OCI-LY7 (cell line): ENCODE measurements at regions not wholly inside any gene's neighbourhood (a gene's known extent, or its start where the extent isn't known, plus 50 kb on each side); places are given as distances from the start of the nearest gene placed in this dataset.

ENCODE experiments used
- BruUV-seq: library from RNA; stranded (reverse); fragments of 400-500 nt; replicated peaks from 2 replicates; lab custom pipeline; 2021; lab: Mats Ljungman, UMichigan
- CTCF ChIA-PET: fragments of 300-600 bp; sonication (Branson Sonifier 250); formaldehyde crosslinking; loops from one replicate; lab custom pipeline; 2022; ENCODE audit warnings: antibody characterized with exemption; ENCODE audit not compliant: unreplicated experiment; lab: Charles Lee
- POLR2A ChIA-PET: fragments of 300-600 bp; sonication (Branson Sonifier 250); formaldehyde crosslinking; loops from one replicate; lab custom pipeline; 2022; ENCODE audit warnings: antibody characterized with exemption; lab: Charles Lee
- DNase-seq: peaks from one replicate; pipeline ENCODE4 v3.0.0-alpha.2; 2015; ENCODE audit warnings: low spot score
- H2AFZ ChIP-seq: fragments of 200-600 bp; sonication (generic), shearing (Covaris generic); 2 replicates; pipeline ENCODE4 v1.6.1; 2014; ENCODE audit warnings: mild to moderate bottlenecking, antibody characterized with exemption, low read length, moderate library complexity
- H3K27ac ChIP-seq: fragments of 200-600 bp; sonication (generic); 2 replicates; pipeline ENCODE4 v1.5.1; 2014; ENCODE audit warnings: mixed run types, low read depth, mild to moderate bottlenecking, moderate library complexity, low read length, inconsistent platforms; ENCODE audit not compliant: poor library complexity, severe bottlenecking
- H3K36me3 ChIP-seq: fragments of 200-600 bp; sonication (generic); 2 replicates; pipeline ENCODE4 v1.6.1; 2014; ENCODE audit warnings: mild to moderate bottlenecking, antibody characterized with exemption, low read length, moderate library complexity, mixed read lengths; ENCODE audit not compliant: insufficient read depth
- H3K4me1 ChIP-seq: fragments of 200-600 bp; sonication (generic); 2 replicates; pipeline ENCODE4 v1.5.1; 2014; ENCODE audit warnings: mild to moderate bottlenecking, low read length; ENCODE audit not compliant: insufficient read depth, poor library complexity, severe bottlenecking
- H3K4me2 ChIP-seq: fragments of 200-600 bp; sonication (generic); 2 replicates; pipeline ENCODE4 v1.6.1; 2014; ENCODE audit warnings: mild to moderate bottlenecking, low read length
- H3K4me3 ChIP-seq: fragments of 200-600 bp; sonication (generic); 2 replicates; pipeline ENCODE4 v1.5.1; 2014; ENCODE audit warnings: mild to moderate bottlenecking, low read depth, low read length; ENCODE audit not compliant: poor library complexity, severe bottlenecking
- H3K79me2 ChIP-seq: fragments of 200-600 bp; sonication (generic); 2 replicates; pipeline ENCODE4 v1.6.1; 2016; ENCODE audit warnings: low read depth, mild to moderate bottlenecking, low read length, moderate library complexity, mixed read lengths; ENCODE audit not compliant: insufficient read depth
- H3K9me2 ChIP-seq: fragments of 200-600 bp; sonication (generic); 2 replicates; pipeline ENCODE4 v1.6.1; 2016; ENCODE audit warnings: mild to moderate bottlenecking, low read length, mixed read lengths; ENCODE audit not compliant: insufficient read depth
- H3K9me3 ChIP-seq: fragments of 200-600 bp; sonication (generic); 2 replicates; pipeline ENCODE4 v1.6.1; 2014; ENCODE audit warnings: mild to moderate bottlenecking, mixed run types, low read length, mixed read lengths
- H4K20me1 ChIP-seq: fragments of 200-600 bp; sonication (generic); 2 replicates; pipeline ENCODE4 v1.6.1; 2014; ENCODE audit warnings: mild to moderate bottlenecking, antibody characterized with exemption, low read length, moderate library complexity, mixed read lengths; ENCODE audit not compliant: insufficient read depth
- EZH2phosphoT487 ChIP-seq: fragments of 200-600 bp; sonication (generic); IDR thresholded peaks from 2 replicates; pipeline ENCODE4 v1.6.1; 2018; ENCODE audit warnings: low read depth, borderline replicate concordance, mild to moderate bottlenecking, mixed run types, antibody characterized with exemption, low read length, moderate library complexity, mixed read lengths
- intact Hi-C: fragments of 100-400 bp; cut with micrococcal nuclease; formaldehyde crosslinking; loops from one replicate; pipeline ENCODE4 v1.10.0; 2022; ENCODE audit not compliant: unreplicated experiment
- TF ChIP-seq, protein P1 (sequence below): fragments of 200-600 bp; sonication (generic); conservative IDR thresholded peaks from 2 replicates; pipeline ENCODE4 v1.5.1; 2014; ENCODE audit warnings: mild to moderate bottlenecking, antibody characterized with exemption, low read length, moderate library complexity, mixed read lengths

GRCh38 chr3:103960819-103961218 is 1405.9 kb upstream of the ALCAM start:
- ChIA-PET POLR2A (no interaction called here), CTCF (no interaction called here)
- Histone ChIP-seq H3K27ac (no peak overlapping the region), H3K4me3 (no peak overlapping the region), H3K9me2 (no peaks in the 10 kb centered on the region), H3K4me1 (no peaks in the 10 kb centered on the region), H3K4me2 (no peak overlapping the region), H2AFZ (no peak overlapping the region), H4K20me1 (no peaks in the 10 kb centered on the region), H3K36me3 (no peaks in the 10 kb centered on the region), H3K79me2 (no peaks in the 10 kb centered on the region), H3K9me3 (no peaks in the 10 kb centered on the region)
- intact Hi-C loops: no loop called here
- DNase-seq: no peak
- no peak for TF ChIP-seq EZH2phosphoT487
- TF ChIP-seq, protein P1, sequence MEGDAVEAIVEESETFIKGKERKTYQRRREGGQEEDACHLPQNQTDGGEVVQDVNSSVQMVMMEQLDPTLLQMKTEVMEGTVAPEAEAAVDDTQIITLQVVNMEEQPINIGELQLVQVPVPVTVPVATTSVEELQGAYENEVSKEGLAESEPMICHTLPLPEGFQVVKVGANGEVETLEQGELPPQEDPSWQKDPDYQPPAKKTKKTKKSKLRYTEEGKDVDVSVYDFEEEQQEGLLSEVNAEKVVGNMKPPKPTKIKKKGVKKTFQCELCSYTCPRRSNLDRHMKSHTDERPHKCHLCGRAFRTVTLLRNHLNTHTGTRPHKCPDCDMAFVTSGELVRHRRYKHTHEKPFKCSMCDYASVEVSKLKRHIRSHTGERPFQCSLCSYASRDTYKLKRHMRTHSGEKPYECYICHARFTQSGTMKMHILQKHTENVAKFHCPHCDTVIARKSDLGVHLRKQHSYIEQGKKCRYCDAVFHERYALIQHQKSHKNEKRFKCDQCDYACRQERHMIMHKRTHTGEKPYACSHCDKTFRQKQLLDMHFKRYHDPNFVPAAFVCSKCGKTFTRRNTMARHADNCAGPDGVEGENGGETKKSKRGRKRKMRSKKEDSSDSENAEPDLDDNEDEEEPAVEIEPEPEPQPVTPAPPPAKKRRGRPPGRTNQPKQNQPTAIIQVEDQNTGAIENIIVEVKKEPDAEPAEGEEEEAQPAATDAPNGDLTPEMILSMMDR: no peak
- no TSS peak for BruUV-seq

- no TSS peak for BruUV-seq
- Histone ChIP-seq H3K4me1 (no peaks in the 10 kb centered on the region), H3K36me3 (no peaks in the 10 kb centered on the region), H4K20me1 (no peaks in the 10 kb centered on the region), H3K4me2 (no peak overlapping the region), H3K4me3 (no peak overlapping the region), H3K27ac (no peak overlapping the region), H3K79me2 (no peaks in the 10 kb centered on the region), H3K9me3 (no peaks in the 10 kb centered on the region), H2AFZ (no peak overlapping the region), H3K9me2 (no peaks in the 10 kb centered on the region)
- POLR2A ChIA-PET: no interaction called here
- TF ChIP-seq EZH2phosphoT487: no peak
- TF ChIP-seq, protein P1: no peak
- intact Hi-C loops: no loop called here
- CTCF ChIA-PET: no interaction called here
- no peak for DNase-seq
These were observed 1403.1 kb upstream of the ALCAM start for GRCh38 chr3:103963599-103963998.

DNA sequence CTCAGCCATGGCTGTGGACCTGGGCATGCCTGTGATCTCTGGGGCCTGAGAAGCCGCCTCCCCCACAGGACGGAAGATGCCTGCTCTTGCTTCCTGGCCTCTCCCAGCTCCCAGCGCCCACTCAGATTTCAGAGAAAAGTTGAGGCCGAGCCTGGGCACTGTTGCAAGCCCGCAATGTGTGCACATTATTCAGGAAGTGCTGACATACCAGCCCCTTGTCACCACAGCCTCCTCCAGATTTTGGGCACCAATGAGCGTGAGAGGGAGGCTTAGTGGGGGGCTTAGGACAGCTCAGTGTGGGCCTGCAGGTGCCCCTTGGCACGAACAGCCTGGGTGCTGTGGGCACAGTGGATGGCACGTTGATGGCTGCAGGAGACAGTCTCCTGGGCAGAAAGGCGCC is 1400.9 kb upstream of the ALCAM start:
- H3K36me3 ChIP-seq: no peaks in the 10 kb centered on the region
- H3K9me2 ChIP-seq: no peaks in the 10 kb centered on the region
- no TSS peak for BruUV-seq
- no peaks in the 10 kb centered on the region for H4K20me1 ChIP-seq
- no peak overlapping the region for H3K4me3 ChIP-seq
- no peak overlapping the region for H3K27ac ChIP-seq
- no peak for TF ChIP-seq EZH2phosphoT487
- TF ChIP-seq, protein P1: no peak
- no peak overlapping the region for H3K4me2 ChIP-seq
- CTCF ChIA-PET: no interaction called here
- no peaks in the 10 kb centered on the region for H3K4me1 ChIP-seq
- H3K9me3 ChIP-seq: no peaks in the 10 kb centered on the region
- H3K79me2 ChIP-seq: no peaks in the 10 kb centered on the region
- intact Hi-C loops: no loop called here
- no peak overlapping the region for H2AFZ ChIP-seq
- POLR2A ChIA-PET: interaction anchor here (0.6 to 0.7 kb wide), 2 partner anchors 18 to 734 kb away, joined by 3 read pairs; no protein-coding TSS in a partner anchor
- DNase-seq: no peak
